Posterior vena cava (tissue), 2 donors: ENCODE measurements at regions not wholly inside any gene's neighbourhood (a gene's known extent, or its start where the extent isn't known, plus 50 kb on each side); places are given as distances from the start of the nearest gene placed in this dataset.

Experiments
- DNase-seq: peaks from one replicate; pipeline ENCODE4 v3.0.0-alpha.2; 2020; ENCODE audit warnings: low spot score
- intact Hi-C, 2 donors: fragments of 100-400 bp; cut with DNase I; formaldehyde crosslinking; loops; one replicate each; pipeline versions ENCODE4 v1.14.1 to v1.14.2; 2022 to 2023
- donor health status: DM: yes; HTN: yes; CAD: no.
- donor health status: DM: yes; HTN: yes; CAD: no.

DNA sequence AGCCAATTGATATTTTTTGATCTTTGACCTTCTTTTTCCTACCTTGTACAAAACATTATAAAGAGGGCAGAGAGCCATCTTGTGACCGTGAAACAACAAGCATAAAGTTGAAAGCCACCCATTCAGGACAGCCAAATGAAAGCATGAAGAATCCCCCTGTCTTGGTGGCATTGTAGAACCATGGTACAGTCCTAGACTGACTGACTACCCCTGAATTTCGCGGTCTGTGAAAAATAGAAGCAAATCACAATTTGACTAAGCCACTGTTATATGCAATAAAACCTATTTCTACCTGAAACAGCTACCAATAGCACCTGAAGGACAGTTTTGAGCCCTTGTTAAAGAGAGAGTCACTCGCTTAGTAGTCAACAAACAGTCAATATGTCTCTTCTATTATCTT lies 527.4 kb downstream of the MID1IP1 start:
- intact Hi-C loops = no loop called here
- DNase-seq = no peak

- DNase-seq = no peak
- intact Hi-C loops = no loop called here
Measured at GRCh38 chrX:39331082-39331704, 529.9 kb downstream of the MID1IP1 start.

DNA sequence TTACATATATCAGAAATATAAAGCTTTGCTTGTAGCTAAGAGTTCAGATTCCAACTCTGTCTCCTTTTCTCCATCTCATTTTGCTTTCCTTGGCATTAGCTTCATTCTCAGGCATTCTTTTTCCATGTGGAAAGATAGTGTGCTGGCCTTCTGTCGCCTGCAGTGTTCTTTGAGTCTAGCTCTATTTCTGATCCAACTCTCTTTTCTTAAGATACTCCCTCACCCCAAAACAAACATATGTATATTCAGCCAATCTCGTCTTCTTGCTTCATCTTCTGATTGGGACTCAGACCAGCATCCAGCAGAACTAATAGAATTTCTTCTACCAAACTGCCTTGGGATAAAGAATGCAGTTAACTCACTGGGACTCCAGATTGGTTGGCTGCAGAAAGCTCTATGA lies 532.2 kb downstream of the MID1IP1 start:
- intact Hi-C loops = no loop called here
- no peak for DNase-seq

DNA sequence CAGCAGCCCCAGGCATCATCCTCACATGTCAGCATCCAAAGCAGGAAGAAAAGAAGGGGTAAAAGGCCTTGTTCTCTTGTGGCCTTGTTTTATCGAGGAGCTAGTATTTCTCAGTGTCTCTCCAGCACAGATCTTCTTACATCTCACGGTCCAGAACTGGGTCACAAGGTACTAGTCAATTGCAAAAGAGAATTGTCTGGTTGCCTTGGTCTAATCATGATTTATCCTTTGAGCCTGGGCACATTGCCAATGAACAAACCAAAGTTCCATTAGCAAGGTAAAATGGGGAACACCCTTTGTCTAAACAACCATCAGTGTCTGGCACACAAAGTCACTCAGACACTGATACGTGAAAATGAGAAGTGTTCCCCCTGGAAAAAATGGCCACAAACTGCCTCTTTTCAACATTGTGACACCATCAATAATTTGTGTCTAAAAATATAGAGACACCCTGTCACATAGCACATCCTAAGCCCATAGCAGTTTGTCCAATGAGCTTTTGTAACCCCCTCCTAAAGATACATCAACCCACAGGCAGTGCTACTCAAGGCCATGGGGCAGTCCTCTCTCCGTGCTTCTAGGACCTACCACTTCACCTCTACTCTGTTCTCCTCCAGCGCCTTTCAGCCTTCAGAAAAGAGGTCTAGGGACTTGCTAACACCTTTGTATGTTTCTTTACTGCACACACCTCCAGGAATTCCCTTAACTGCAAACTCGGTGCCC lies 534.4 kb downstream of the MID1IP1 start:
- DNase-seq = no peak
- intact Hi-C loops = no loop called here

- DNase-seq = no peak
- intact Hi-C loops = no loop called here
Measured at GRCh38 chrX:39336671-39337311, 535.5 kb downstream of the MID1IP1 start.

DNA sequence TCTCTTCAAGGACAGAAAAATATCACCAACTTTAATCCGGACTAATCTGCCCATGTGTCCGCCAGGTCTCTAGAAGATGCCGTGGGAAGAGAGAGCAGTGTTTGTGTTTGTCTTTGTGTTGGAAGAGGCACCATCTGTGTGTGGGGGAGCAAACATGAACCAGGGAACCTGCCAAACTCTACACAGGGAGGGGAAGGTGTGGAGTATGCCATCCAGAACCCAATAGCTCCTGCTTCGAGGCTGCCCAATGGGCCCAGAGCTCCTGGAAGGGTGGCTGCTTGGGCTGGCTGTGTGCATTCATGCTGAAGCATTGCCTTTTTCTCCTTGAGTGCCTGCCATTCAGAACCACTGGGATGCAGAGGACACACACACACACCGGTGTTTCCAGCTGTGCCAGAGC lies 536.2 kb downstream of the MID1IP1 start:
- DNase-seq = no peak

DNA sequence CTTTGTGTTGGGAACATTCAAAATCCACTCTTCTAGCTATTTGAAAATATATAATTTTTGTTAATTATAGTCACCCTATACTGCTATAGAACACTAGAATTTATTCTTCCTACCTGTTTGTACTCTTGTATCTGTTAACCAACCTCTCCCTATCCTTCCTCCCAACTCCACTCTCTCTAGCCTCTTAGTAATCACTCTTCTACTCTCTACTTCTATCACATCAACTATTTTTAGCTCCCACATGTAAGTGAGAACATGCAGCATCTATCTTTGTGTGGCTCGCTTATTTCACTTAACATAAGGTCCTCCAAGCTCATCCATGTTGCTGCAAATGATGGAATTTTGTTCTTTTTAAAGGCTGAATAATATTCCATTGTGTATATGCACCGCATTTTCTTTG lies 537.3 kb downstream of the MID1IP1 start:
- intact Hi-C loops = no loop called here

More for the DNA sequence above, 536.2 kb downstream of the MID1IP1 start:
- intact Hi-C loops = no loop called here

DNA sequence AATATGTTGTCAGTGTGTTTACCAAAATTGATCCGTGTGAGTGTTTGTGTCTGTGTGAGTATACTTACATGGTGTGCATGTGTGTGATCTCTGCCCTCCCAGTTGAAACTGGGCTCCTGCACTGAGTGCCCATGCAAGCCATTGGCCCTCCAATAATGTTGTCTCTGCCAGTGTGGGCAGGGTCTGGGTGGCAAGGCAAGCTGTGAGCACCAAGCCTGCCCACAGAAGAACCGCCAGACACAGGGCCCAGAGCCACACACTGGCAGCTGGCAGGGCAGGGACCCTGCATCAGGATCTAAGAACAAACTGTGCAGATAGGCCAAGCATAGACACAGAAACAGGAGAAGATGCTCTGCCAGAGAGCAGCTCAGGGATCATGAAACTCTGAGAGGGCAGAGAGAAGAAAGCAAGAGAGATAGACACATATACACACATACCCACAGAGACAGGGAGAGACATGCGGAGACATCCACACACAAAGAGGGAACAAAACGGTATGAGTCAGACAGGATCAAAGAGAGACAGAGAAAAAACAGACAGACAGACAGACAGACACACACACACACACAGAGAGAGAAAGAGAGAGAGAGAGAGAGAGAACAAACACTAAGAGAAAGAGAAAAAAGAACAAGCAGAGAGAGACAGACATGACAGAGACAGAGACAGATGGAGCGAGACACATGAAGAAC lies 555.0 kb downstream of the MID1IP1 start:
- intact Hi-C loops = no loop called here
- DNase-seq = no peak

More for the DNA sequence above, 537.3 kb downstream of the MID1IP1 start:
- no peak for DNase-seq

DNA sequence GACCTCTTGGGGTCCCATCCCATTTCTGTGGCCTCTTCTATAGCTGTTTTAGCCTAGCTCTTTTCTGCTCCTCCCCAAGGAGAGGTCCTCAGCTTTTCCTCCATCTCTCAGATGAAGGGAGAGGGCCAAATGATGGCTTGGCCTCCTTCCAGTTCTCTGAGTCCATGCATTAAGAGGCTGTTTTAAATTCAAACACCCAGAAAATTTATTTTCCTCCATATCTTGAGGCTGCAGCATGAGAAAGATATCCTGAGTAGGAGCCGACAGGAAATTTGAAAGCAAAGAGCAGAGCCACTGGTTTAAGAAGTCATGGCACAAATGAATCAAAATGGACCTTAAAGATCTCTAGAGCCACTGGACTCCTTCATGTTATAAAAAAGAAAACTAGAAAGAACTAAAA lies 558.8 kb downstream of the MID1IP1 start:
- intact Hi-C loops = no loop called here
- DNase-seq = no peak

- DNase-seq = no peak
- intact Hi-C loops = no loop called here
Measured at GRCh38 chrX:39361736-39362135, 560.5 kb downstream of the MID1IP1 start.

GRCh38 chrX:39367416-39367815 lies 566.2 kb downstream of the MID1IP1 start:
- DNase-seq = no peak
- intact Hi-C loops = loop anchor here in 1 of 2 donors (2.0 kb wide), 1 partner anchor 75 kb away; no protein-coding TSS in a partner anchor

DNA sequence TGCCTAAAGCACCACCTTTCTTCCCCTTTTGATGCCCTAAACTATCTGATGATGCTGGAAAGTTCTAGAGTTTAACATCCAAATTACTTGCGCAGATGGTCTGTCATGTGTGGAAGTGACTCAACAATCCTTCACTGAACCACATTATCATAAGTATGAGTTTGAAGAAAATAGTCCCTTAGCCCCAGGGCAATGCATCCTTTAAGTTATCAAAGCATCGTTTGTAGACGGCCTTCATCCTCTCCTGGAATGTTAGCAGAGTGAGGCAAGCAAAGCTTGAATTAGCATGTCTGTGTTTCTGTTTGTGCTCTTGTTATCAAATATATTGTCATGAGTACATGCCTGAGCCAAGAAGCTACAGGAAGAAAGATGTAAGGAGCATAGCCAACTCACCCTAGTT lies 570.9 kb downstream of the MID1IP1 start:
- no peak for DNase-seq
- intact Hi-C loops = no loop called here

GRCh38 chrX:39377157-39377556 lies 575.9 kb downstream of the MID1IP1 start:
- intact Hi-C loops = no loop called here
- no peak for DNase-seq

- no peak for DNase-seq
- intact Hi-C loops = no loop called here
Measured at GRCh38 chrX:39377773-39378172, 576.5 kb downstream of the MID1IP1 start.

DNA sequence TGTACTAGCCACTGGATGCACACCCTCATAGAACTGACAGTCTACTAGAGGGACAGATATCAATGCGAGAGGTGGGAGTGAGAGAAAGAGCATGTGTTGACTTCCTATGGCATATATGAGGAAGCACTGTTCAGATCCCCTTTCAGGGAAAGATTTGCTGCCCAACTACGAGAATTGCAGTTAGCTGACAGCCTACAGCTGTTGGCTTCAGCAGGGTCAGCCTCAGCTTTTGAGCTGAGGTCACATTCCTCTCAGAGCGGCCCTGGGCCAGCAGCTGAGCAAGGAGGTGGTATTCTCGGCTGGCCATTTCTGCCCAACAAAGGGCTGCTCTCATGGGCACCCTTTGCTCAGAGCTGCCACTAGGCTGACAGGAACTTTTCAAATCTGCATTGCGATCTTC lies 580.2 kb downstream of the MID1IP1 start:
- DNase-seq = no peak
- intact Hi-C loops = no loop called here

GRCh38 chrX:39384996-39385395 lies 583.7 kb downstream of the MID1IP1 start:
- intact Hi-C loops = no loop called here
- no peak for DNase-seq

- intact Hi-C loops = no loop called here
- no peak for DNase-seq
Measured at GRCh38 chrX:39388730-39389129, 587.5 kb downstream of the MID1IP1 start.

GRCh38 chrX:39396358-39396995 lies 595.2 kb downstream of the MID1IP1 start:
- no peak for DNase-seq

DNA sequence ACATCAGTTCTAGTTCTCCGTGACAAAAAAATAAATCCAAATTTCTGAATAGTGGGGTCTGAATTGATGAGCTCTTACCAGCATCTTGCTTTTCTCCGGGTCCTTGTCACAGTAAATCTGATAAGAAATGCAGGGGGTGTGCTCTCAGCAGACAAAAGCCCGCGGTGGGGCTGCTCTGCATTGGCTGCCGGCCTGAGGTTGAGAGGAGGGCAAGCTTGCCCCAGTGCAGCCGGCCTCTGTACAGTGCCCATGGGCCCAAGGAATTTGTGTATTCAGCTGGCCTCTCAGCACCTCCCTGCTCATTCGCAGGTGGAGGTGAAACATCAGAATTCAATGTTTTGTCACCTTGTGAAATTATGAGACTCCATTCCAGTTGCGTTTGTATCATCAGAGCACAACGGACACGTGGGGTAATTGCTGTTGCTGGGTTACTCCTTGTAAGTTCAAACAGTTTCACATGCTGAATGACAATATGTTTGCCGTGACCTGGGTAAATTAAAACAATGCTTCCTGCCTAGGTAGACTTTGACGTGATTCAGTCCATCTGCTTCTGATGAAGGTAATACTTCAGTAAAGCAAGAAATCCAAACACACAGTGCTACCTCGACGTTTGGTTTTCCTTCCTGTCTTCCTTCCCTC lies 596.4 kb downstream of the MID1IP1 start:
- intact Hi-C loops = no loop called here
- no peak for DNase-seq

More at GRCh38 chrX:39396358-39396995, 595.2 kb downstream of the MID1IP1 start:
- intact Hi-C loops = no loop called here
